Brain microvascular endothelial cell (primary cell): ENCODE measurements at regions not wholly inside any gene's neighbourhood (a gene's known extent, or its start where the extent isn't known, plus 50 kb on each side); places are given as distances from the start of the nearest gene placed in this dataset.

Experiments used
- DNase-seq: peaks from one replicate; pipeline ENCODE4 v3.0.0-alpha.2; 2020
- H3K27ac ChIP-seq: fragments of 250-450 bp; sonication (Bioruptor Pico); 2 replicates; pipeline ENCODE4 v1.5.1; 2020; ENCODE audit warnings: mild to moderate bottlenecking, moderate library complexity
- H3K27me3 ChIP-seq: fragments of 250-450 bp; sonication (Bioruptor Pico); replicated peaks from 2 replicates; pipeline ENCODE4 v1.5.1; 2020; ENCODE audit warnings: mild to moderate bottlenecking
- H3K36me3 ChIP-seq: fragments of 250-450 bp; sonication (Bioruptor Pico); replicated peaks from 2 replicates; pipeline ENCODE4 v1.5.1; 2020; ENCODE audit warnings: mild to moderate bottlenecking
- H3K4me3 ChIP-seq: 2 replicates; pipeline ENCODE4 v1.5.1; 2011; ENCODE audit warnings: low read depth, mild to moderate bottlenecking, control low read depth, low read length, moderate library complexity
- CTCF ChIP-seq: IDR thresholded peaks from 2 replicates; pipeline ENCODE4 v1.5.1; 2011; ENCODE audit warnings: low read depth, mild to moderate bottlenecking, moderate library complexity, low read length, control low read depth, inconsistent platforms; ENCODE audit errors: missing control alignments
- in situ Hi-C: cut with HindIII; loops from 2 replicates; pipeline ENCODE4 v1.10.0; 2017; ENCODE audit warnings: low sequenced_read_pairs, low pct_ligation_motif_present

DNA sequence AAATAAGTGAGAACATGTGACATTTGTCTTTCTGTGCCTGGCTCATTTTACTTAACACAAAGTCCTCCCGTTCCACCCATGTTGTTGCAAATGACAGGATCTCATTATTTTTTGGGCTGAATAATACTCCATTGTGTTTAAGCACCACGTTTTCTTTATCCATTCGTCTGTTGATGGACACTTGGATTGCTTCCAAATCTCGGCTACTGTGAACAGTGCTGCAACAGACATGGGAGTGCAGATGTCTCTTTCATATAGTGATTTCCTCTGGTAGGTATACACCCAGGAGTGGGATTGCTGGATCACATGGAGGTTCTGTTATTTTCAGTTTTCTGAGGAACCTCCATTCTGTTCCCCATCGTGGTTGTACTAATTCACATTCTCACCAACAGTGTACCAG lies 264.4 kb upstream of the GALNT17 start:
- TF ChIP-seq CTCF, result no peak
- in situ Hi-C loops, result no loop called here
- Histone ChIP-seq H3K27ac (no peak overlapping the region), H3K27me3 (no peaks in the 10 kb centered on the region), H3K36me3 (no peaks in the 10 kb centered on the region), H3K4me3 (no peak overlapping the region)
- DNase-seq, result no peak

GRCh38 chr7:70870349-70870748 lies 261.6 kb upstream of the GALNT17 start:
- no peaks in the 10 kb centered on the region for H3K36me3 ChIP-seq
- no peak overlapping the region for H3K27ac ChIP-seq
- DNase-seq, result no peak
- H3K27me3 ChIP-seq, result no peaks in the 10 kb centered on the region
- H3K4me3 ChIP-seq, result no peak overlapping the region
- TF ChIP-seq CTCF, result no peak
- in situ Hi-C loops, result no loop called here

GRCh38 chr7:70872188-70872587 lies 259.8 kb upstream of the GALNT17 start:
- H3K27ac ChIP-seq, result no peak overlapping the region
- no peaks in the 10 kb centered on the region for H3K27me3 ChIP-seq
- in situ Hi-C loops, result no loop called here
- no peak for TF ChIP-seq CTCF
- no peaks in the 10 kb centered on the region for H3K36me3 ChIP-seq
- no peak overlapping the region for H3K4me3 ChIP-seq
- no peak for DNase-seq

DNA sequence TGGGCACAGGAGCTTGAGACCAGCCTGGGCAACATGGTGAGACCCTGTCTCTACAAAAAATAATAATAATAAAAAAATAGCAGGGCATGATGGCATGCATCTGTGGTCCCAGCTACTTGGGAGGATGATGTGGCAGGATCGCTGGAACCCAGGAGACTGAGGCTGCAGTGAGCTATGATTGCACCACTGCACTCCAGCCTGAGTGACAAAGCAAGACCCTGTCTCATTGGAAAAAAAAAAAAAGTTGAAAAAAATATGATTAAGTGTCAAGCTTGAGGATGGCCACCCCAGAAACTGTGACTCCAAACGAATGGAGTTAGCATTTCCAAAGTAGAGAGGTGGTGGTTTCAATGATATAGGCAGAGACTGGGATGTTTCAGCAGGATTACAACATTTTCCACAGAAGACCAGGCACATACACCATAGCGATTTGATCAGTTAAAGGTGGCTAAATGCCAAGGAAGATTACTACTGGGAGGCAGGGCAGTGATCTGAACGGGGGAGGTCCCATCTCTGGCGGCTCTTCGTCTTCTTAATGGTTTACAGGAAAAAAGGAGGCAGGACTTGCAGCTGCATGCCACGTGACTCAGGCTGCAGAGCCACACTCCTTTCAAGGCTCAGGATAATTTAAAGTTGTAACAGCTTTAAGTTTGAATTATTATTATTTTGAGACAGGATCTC lies 250.6 kb upstream of the GALNT17 start:
- Histone ChIP-seq H3K36me3 (no peaks in the 10 kb centered on the region), H3K4me3 (no peak overlapping the region), H3K27me3 (no peaks in the 10 kb centered on the region), H3K27ac (no peak overlapping the region)
- TF ChIP-seq CTCF, result no peak
- in situ Hi-C loops, result no loop called here
- no peak for DNase-seq

GRCh38 chr7:70883750-70884439 lies 248.0 kb upstream of the GALNT17 start:
- Histone ChIP-seq H3K27me3 (no peaks in the 10 kb centered on the region), H3K36me3 (no peaks in the 10 kb centered on the region), H3K27ac (no peak overlapping the region), H3K4me3 (no peak overlapping the region)
- no peak for DNase-seq
- TF ChIP-seq CTCF, result no peak
- in situ Hi-C loops, result no loop called here

DNA sequence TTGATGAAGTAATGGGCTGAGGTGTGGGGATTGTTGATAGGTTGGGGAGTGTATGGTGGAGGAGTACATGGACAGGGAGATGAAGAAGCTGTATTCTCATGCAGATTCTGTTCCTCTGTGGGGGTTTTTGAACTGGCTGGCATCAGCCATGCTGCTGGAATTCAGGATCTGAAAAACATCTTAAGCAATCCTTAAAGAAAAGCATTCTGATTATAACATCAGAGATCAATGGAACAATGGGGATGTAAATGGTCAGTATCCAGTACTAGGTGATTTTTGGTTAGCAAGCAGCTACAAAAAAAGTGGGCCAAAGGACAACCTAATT lies 247.5 kb upstream of the GALNT17 start:
- Histone ChIP-seq H3K27ac (no peak overlapping the region), H3K4me3 (no peak overlapping the region), H3K27me3 (no peaks in the 10 kb centered on the region), H3K36me3 (no peaks in the 10 kb centered on the region)
- in situ Hi-C loops, result no loop called here
- no peak for TF ChIP-seq CTCF
- DNase-seq, result no peak
